ENCODE measurements at regions not wholly inside any gene's neighbourhood (a gene's known extent, or its start where the extent isn't known, plus 50 kb on each side); places are given as distances from the start of the nearest gene placed in this dataset.

GRCh38 chr10:110415809-110416208, 81.9 kb upstream of the DUSP5 start:
- DNase-seq (ENCODE audit: low spot score), result no peak

GRCh38 chr10:110416776-110417711, 80.7 kb upstream of the DUSP5 start:
- in situ Hi-C loops (cut with MboI; ENCODE audit: low pct_unique_long_range_greater_than_20kb, low sequenced_read_pairs, unreplicated experiment), result loop anchor here (5.0 kb wide), 1 partner anchor 85 kb away; no protein-coding TSS in a partner anchor
- DNase-seq (ENCODE audit: low spot score), result no peak
- TF ChIP-seq CTCF (IDR thresholded peaks at IDR 0.05; ENCODE audit: extremely low read depth, insufficient read depth, missing control alignments), result no peak

More at GRCh38 chr10:110415809-110416208, 81.9 kb upstream of the DUSP5 start:
- in situ Hi-C loops (cut with MboI; ENCODE audit: low pct_unique_long_range_greater_than_20kb, low sequenced_read_pairs, unreplicated experiment), result loop anchor here (5.0 kb wide), 1 partner anchor 86 kb away; no protein-coding TSS in a partner anchor
- TF ChIP-seq CTCF (IDR thresholded peaks at IDR 0.05; ENCODE audit: extremely low read depth, insufficient read depth, missing control alignments), result no peak

DNA sequence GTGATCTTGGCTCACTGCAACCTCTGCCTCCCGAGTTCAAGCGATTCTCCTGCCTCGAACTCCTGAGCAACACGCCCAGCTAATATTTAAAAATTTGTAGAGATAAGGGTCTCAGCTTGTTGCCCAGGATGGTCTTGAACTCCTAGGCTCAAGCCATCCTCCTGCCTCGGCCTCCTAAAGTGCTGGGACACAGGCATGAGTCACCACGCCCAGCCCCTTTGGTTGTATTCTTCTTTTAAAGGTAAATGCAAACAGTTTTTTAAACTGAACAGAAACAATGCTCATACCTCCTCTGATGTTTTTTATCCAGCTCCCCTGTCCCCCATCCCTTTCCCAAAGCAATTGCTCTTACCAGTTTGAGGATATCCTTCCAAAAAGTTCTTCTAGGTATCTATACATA, 79.5 kb upstream of the DUSP5 start:
- DNase-seq (ENCODE audit: low spot score), result no peak
- no peak for TF ChIP-seq CTCF (IDR thresholded peaks at IDR 0.05; ENCODE audit: extremely low read depth, insufficient read depth, missing control alignments)
- in situ Hi-C loops (cut with MboI; ENCODE audit: low pct_unique_long_range_greater_than_20kb, low sequenced_read_pairs, unreplicated experiment), result loop anchor here (5.0 kb wide), 1 partner anchor 84 kb away; no protein-coding TSS in a partner anchor

- in situ Hi-C loops (cut with MboI; ENCODE audit: low pct_unique_long_range_greater_than_20kb, low sequenced_read_pairs, unreplicated experiment), result loop anchor here (5.0 kb wide), 1 partner anchor 83 kb away; no protein-coding TSS in a partner anchor
These were observed 78.4 kb upstream of the DUSP5 start for GRCh38 chr10:110419265-110419664.

GRCh38 chr10:110420401-110421193, 77.1 kb upstream of the DUSP5 start:
- DNase-seq (ENCODE audit: low spot score), result no peak
- TF ChIP-seq CTCF (IDR thresholded peaks at IDR 0.05; ENCODE audit: extremely low read depth, insufficient read depth, missing control alignments), result no peak
- in situ Hi-C loops (cut with MboI; ENCODE audit: low pct_unique_long_range_greater_than_20kb, low sequenced_read_pairs, unreplicated experiment), result no loop called here

More at GRCh38 chr10:110419265-110419664, 78.4 kb upstream of the DUSP5 start:
- DNase-seq (ENCODE audit: low spot score), result no peak
- no peak for TF ChIP-seq CTCF (IDR thresholded peaks at IDR 0.05; ENCODE audit: extremely low read depth, insufficient read depth, missing control alignments)

DNA sequence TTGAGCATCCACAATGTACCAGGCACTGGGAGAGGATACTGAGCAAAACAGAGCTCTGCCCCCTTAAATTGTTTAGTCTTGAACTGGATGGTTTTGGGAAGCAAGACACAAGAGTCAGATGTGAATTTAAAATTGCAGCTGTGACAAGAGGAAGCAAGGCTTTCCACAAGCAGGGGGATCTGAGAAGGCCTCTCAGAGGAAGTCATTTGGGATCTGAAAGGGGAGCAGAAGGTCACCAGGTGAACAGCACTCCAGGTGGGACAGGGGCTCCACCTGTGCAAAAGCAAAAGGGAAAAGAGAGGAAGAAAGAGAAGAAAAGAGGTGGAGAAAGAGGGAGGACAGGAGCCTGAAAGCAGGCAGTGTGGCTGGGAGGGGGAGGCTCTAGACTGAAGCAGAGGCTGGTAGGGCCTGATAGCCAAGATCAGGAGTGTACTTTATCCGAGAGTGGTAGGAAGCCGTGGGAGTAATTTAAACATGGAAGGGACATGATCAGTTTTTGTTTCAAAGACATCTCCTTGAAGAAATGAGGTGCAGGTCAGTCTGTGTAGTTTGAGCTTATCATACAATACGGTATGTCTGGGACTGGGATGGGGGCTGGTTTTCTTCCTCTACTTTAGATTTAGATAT, 76.1 kb upstream of the DUSP5 start:
- TF ChIP-seq CTCF (IDR thresholded peaks at IDR 0.05; ENCODE audit: extremely low read depth, insufficient read depth, missing control alignments), result no peak
- in situ Hi-C loops (cut with MboI; ENCODE audit: low pct_unique_long_range_greater_than_20kb, low sequenced_read_pairs, unreplicated experiment), result no loop called here
- no peak for DNase-seq (ENCODE audit: low spot score)
